Esophagus squamous epithelium (tissue), 4 donors: ENCODE measurements at regions not wholly inside any gene's neighbourhood (a gene's known extent, or its start where the extent isn't known, plus 50 kb on each side); places are given as distances from the start of the nearest gene placed in this dataset.

Experiments
- POLR2A ChIP-seq, 4 donors: fragments of 450-650 bp; IDR thresholded peaks; one replicate each; pipeline ENCODE4 v1.6.1; 2017; ENCODE audit warnings: antibody characterized with exemption in 4 of 4, mild to moderate bottlenecking in 4 of 4, moderate library complexity in 3 of 4
- TF ChIP-seq, protein P1 (sequence below), 6 experiments: fragments of 450-650 bp in 4 of 6; fragments of 200-600 bp in 2 of 6; sonication (generic) in 2 of 6; IDR thresholded peaks; one replicate each; pipeline ENCODE4 v1.5.1; 2016 to 2019; ENCODE audit warnings: antibody characterized with exemption in 6 of 6, mild to moderate bottlenecking in 4 of 6, moderate library complexity in 4 of 6

DNA sequence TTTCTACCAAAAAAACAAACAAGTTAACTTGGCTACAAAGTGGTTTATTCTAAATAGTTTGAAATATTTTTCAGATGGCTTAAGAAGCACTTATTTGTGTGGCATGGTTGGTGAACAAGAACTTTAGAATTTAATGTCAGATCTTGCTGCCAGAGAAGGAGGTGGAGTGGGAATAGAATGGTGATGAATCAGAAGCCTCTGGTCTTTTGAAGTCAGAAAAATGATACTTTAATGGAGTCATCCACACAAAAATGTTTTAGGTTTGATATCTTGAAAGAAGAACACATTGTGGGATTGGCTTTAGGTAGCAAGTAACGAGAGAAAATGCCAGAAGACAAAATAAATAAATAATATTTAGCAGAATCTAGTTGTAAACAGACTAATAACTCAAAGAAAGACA lies 243.1 kb upstream of the FANCL start:
- TF ChIP-seq, protein P1, sequence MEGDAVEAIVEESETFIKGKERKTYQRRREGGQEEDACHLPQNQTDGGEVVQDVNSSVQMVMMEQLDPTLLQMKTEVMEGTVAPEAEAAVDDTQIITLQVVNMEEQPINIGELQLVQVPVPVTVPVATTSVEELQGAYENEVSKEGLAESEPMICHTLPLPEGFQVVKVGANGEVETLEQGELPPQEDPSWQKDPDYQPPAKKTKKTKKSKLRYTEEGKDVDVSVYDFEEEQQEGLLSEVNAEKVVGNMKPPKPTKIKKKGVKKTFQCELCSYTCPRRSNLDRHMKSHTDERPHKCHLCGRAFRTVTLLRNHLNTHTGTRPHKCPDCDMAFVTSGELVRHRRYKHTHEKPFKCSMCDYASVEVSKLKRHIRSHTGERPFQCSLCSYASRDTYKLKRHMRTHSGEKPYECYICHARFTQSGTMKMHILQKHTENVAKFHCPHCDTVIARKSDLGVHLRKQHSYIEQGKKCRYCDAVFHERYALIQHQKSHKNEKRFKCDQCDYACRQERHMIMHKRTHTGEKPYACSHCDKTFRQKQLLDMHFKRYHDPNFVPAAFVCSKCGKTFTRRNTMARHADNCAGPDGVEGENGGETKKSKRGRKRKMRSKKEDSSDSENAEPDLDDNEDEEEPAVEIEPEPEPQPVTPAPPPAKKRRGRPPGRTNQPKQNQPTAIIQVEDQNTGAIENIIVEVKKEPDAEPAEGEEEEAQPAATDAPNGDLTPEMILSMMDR (IDR thresholded peaks at IDR 0.05) = no peak
- TF ChIP-seq POLR2A (IDR thresholded peaks at IDR 0.05) = no peak
